GM19468 (cell line): ENCODE measurements at regions not wholly inside any gene's neighbourhood (a gene's known extent, or its start where the extent isn't known, plus 50 kb on each side); places are given as distances from the start of the nearest gene placed in this dataset.

ENCODE experiments used
- ATAC-seq: cut with Tn5 transposase; IDR thresholded peaks from one replicate; pipeline ENCODE4 v1.9.1; 2021; ENCODE audit warnings: mild to moderate bottlenecking, moderate library complexity, moderate number of reproducible peaks; ENCODE audit not compliant: unreplicated experiment; ENCODE audit errors: extremely low read depth

DNA sequence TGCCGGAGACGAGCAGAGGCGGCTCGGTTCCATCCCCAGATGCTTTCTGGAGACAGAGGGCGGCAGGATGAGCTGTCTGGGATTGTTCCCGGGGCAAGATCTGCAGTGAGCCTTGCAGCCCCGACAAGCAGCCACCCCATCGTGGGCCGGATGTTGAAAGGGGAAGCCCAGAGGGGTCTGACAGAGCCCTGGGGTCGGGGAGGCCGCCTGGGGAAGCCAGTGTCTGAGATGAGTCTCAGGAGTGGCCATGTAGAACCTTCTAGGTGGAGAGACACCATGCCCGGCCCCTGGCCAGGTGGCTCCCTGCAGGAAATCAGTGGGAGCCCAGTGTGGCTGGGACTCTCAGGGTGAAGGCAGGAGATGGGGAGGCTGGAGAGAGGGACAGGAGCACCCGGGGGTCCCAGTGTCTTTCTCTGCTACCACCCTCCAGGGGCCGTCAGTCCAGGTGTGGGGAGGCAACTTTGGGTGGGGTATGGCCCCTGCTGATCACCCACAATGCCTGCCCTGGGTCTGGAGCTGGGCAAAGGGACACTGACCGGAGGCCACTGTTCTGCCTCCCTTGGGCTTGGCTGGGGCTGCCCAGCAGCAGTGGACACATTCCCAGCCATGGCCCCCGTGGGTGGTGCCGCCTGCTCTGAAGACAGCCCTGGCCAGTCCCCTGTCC lies 128.3 kb upstream of the HS6ST1 start:
- no peak for ATAC-seq

DNA sequence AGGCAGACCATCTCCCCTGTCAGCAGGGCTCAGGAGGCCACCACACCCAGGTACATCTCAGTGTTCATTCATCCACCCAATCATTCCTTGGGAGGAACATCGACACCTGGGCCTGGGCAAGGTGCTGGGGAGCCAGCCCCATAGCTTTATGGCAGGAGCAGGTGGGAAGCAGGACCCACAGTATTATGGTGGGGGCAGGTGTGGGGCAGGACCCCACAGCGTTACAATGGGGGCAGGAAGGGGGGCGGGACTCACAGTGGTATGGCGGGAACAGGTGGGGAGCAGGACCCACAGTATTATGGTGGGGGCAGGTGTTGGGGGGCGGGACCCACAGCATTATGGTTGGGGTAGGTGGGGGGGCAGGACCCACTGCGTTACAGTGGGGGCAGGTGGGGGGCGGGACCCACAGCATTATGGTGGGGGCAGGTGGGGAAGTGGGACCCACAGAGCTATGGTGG lies 128.9 kb upstream of the HS6ST1 start:
- no peak for ATAC-seq

- ATAC-seq = no peak
Measured at GRCh38 chr2:128448331-128449225, 129.9 kb upstream of the HS6ST1 start.

GRCh38 chr2:128449226-128450061 lies 130.8 kb upstream of the HS6ST1 start:
- ATAC-seq = no peak

- ATAC-seq = no peak
Measured at GRCh38 chr2:128450211-128451024, 131.8 kb upstream of the HS6ST1 start.

DNA sequence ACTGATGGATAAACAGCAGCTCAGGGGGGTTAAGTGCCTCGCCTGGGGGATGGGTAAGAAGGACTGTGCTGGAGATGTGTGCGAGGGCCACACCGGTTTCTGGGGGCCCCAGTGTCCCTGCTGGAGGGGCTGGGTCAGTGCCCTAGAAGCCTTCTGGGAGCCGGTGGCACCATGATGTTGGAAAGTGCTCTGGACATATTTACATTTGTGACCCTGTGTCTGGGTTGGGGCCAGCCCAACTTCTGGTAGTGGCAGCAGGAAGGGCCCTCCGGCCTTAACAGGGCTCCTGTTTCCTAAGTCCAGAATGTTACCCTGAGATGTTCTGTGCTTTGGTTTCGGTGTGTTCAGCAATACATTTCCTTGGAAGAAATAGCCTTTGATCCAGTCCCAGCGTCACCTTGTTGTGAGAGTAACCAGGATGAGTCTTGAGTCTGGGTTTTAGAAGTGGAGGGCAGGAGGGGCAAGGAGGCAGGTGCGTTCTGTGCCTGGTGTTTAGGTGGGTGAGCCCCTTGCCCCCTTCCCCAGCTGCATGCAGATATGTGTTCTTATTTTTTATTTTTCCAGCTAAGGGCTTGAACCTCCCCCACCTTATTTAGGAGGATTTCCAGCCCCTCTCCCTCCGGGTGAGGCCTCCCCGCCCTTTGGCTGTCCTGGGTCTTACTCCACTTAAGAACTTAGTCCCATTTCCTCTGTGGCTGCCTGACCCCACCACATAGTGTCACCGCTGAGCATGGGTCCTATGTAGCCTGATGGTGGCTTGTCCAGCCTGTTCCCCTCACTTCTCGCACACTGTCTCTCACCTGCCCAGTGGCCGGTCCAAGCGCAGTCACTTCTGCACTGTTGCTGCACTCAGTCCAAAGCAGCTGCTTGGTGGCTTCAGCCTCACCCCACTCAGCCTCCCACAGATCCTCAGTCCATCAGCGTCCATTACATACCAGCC lies 132.7 kb upstream of the HS6ST1 start:
- no peak for ATAC-seq

GRCh38 chr2:128452024-128452411 lies 133.3 kb upstream of the HS6ST1 start:
- ATAC-seq = no peak

DNA sequence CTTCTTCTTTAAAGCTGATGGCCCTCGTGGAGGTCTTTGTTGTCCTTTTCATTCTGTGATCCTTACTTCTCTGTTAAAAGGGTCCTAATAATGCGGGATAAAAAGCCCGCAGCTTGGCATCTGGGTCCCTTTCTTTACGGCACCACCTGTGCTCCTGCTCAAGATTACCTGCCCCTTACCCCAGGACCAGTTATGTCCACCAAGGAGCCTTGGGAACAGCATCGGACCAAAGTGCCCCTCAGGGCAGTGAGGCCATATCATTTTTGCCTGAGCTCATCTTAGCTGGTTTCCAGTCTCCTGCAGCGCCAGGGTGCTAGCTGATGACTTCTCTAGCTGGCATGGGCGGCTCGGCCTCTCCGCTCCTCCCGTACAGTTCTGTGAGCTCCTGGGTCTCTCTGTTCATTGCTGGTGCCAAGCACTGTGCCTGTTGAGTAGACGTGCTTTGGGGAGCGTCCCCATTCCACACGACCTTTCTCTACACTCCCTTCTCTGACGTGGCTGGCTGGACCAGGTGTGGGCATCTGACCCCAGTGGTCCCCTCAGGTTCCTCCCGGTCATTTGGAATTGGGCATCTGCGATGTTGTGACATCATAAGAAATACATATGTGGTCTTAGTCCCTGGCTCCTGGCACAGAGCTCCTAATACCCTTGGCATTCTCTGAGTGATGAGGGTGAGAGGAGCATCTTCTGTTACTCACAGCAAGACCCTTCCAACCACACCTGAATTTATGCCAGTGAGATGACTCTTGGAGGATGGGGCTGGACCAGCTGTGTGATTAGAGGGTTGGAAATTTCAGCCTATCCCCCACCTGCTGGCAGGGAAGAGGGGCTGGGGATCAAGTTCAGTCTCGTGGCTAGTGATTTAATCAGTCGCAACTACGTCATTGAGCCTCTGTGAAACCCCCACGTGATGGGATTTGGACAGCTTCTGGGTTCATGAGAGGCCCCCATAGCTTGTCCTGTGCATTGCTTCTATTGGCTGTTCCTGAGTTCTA lies 134.2 kb upstream of the HS6ST1 start:
- no peak for ATAC-seq

DNA sequence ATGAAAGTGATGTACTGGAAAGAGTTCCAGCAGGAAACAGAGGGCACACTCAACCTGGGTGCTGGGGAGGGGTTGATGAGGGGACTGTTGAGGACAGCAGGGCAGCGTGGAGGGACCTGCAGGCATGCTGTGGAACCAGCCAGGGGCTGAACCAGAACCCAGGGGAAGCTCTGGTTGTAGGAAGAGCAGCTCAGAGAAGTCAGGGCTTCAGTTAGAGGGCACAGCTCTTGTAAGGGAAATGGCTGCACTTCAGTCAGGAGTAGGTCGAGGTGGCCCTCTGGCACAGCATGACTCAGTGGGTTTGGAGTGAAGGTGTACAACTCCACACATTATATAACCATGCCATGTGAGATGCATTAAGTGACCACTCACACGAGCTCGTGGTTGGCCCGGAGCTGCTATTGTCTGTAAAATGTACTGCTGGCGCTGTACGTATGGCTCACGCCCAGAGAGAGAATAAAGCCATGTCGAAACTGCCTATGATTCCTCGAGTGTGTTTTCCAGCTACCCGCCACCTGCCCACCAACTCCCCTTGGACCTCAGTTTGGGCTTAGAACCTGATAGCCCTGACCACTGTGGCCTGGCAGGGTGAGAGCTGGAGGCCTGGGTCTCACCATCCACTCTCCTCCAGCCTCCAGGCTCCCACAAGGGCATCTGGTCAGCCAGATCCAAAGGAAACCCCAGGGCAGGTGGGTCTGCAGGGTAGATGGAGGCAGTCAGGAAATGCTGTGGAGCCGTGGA lies 136.5 kb upstream of the HS6ST1 start:
- ATAC-seq = no peak

DNA sequence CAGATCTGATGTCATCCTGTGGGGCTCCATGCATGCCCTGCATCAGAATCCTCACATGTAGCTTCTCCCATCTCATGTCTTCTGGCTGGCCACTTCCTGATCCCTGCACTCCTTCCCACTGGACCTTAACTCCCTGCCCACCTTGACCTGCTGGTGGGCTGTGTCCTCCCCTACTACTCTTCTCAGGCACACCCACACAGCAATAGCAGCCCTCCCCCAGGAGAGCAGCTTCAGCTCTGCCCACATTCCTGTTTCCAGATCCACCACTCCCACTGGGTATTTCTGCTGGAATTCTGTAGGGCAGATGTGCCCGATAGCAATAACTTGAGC lies 137.0 kb upstream of the HS6ST1 start:
- ATAC-seq = no peak

DNA sequence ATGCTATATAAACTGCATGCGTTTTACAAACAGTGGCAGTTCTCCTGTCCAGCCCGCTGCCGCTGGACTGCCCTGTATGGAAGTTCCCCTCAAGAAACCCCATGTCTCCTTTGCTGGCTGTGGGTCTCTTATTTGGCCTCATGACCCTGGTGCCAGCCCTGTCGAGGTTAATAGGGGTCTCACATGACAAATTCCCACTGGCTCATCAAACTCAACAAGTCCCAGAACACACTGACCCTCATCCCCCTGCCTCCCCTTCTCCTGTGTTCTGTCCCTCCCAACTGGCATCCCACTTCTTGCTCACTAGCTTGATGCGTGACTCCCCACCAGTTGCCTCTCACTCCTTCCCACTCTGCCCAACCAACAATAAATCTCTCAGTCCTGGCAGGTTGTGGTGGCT lies 137.6 kb upstream of the HS6ST1 start:
- no peak for ATAC-seq

DNA sequence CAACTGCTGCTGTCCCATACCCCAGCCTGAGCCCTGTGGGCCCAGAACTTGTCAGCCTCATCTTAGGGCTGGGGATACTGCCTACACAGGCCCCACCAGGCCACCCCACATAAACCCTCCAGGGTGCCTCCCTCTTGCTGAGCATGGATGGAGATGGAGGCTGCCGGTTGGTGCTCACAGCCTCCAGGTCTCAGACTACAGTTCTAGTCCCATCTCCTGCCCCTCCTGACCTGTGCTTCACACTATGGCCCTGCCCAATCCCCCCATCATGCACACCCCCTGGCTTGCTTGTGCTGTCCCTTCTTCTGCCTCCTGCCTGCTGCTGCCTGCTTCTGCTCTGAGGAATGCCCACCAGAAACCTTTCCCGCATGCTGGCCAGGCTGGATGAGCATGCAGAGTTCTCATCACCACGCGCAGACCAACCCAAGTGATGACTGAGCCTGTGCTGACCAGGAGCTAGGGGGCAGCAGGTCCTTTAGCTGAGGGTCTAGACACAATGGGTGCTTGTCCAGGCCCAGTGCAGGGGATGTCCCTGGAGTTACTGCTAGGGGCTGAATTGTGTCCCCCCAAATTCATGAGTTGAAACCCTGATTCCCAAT lies 138.4 kb upstream of the HS6ST1 start:
- ATAC-seq = no peak

GRCh38 chr2:128457716-128458115 lies 139.0 kb upstream of the HS6ST1 start:
- no peak for ATAC-seq

- ATAC-seq = no peak
Measured at GRCh38 chr2:128458505-128458904, 139.8 kb upstream of the HS6ST1 start.

GRCh38 chr2:128464456-128464855 lies 145.8 kb upstream of the HS6ST1 start:
- ATAC-seq = no peak

DNA sequence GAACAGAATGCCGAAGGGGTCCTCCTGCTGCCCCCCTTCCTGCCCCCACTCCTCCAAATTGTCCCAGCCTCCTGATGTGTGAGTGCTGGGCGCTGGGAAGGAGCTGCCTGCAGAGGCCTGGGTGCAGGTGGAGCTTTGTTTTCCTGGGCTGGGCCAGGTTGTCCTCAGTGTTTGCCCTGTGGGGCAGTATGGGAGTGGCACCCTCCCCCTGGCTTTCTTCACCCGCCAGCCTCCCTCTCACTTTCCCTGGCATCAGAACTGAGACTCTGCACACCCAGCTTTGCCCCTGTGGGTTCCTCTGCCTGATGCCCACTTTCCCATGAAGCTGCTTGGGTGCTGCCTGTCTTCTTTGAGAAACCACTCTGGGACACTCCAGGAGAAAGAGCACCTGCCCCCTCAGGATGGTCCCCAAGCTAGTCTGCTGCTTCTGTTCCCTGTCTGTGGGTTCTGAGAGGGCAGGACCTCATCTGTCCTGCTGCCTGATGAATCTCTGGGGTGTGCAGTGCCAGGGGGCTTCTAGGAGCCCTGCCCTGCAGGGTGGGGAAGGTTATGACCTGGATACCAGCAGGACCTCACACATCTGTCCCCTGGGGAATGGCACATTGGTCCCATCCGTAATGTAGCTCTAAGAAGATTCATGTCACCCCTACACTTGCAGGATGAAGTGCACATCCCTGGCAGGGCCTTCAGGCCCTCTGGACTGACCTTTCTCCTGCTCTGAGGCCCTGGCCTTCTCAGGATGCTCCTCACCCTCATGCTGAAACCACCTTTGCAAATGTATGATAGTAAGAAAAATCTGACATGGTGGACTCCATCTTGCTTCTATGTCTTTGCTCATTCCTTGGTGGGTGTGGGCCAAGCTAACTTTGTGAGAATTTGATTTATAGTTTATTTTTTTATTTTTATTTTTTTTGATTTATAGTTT lies 146.8 kb upstream of the HS6ST1 start:
- ATAC-seq = no peak
